Hepatocyte (in vitro differentiated cells): ENCODE measurements at regions not wholly inside any gene's neighbourhood (a gene's known extent, or its start where the extent isn't known, plus 50 kb on each side); places are given as distances from the start of the nearest gene placed in this dataset.
"Not testable (repeated sequence)": the region's sequence is repeated elsewhere in the genome, so short reads cannot be mapped to it uniquely, and the experiment has no call there.

Experiments
- DNase-seq: peaks from one replicate; pipeline ENCODE4 v3.0.0-alpha.2; 2016; ENCODE audit warnings: low spot score
- H2AFZ ChIP-seq: fragments of 200-600 bp; sonication (generic); 2 replicates; pipeline ENCODE4 v1.6.0; 2016; ENCODE audit warnings: antibody characterized with exemption, mild to moderate bottlenecking
- H3K27ac ChIP-seq: fragments of 200-600 bp; sonication (generic); 2 replicates; pipeline ENCODE4 v1.5.1; 2016; ENCODE audit warnings: mild to moderate bottlenecking
- H3K27me3 ChIP-seq: fragments of 200-600 bp; sonication (generic); 2 replicates; pipeline ENCODE4 v1.6.1; 2016
- H3K36me3 ChIP-seq: fragments of 200-600 bp; sonication (generic); replicated peaks from 2 replicates; pipeline ENCODE4 v1.5.1; 2016; ENCODE audit warnings: low read depth; ENCODE audit not compliant: insufficient read depth
- H3K4me1 ChIP-seq: fragments of 200-600 bp; sonication (generic); 2 replicates; pipeline ENCODE4 v1.5.1; 2016; ENCODE audit warnings: mild to moderate bottlenecking, moderate library complexity; ENCODE audit not compliant: insufficient read depth
- H3K4me2 ChIP-seq: fragments of 200-600 bp; sonication (generic); 2 replicates; pipeline ENCODE4 v1.6.0; 2016
- H3K4me3 ChIP-seq: fragments of 200-600 bp; sonication (generic); 2 replicates; pipeline ENCODE4 v1.5.1; 2016; ENCODE audit warnings: mild to moderate bottlenecking
- H3K79me2 ChIP-seq: fragments of 200-600 bp; sonication (generic); 2 replicates; pipeline ENCODE4 v1.6.0; 2017; ENCODE audit warnings: mild to moderate bottlenecking
- H3K9me2 ChIP-seq: fragments of 200-600 bp; sonication (generic); replicated peaks from 2 replicates; pipeline ENCODE4 v1.6.0; 2017; ENCODE audit warnings: mild to moderate bottlenecking; ENCODE audit not compliant: insufficient read depth
- H3K9me3 ChIP-seq: fragments of 200-600 bp; sonication (generic); 2 replicates; pipeline ENCODE4 v1.5.1; 2016; ENCODE audit warnings: low read depth, mild to moderate bottlenecking
- H4K20me1 ChIP-seq: fragments of 200-600 bp; sonication (generic); 2 replicates; pipeline ENCODE4 v1.6.0; 2016; ENCODE audit warnings: mild to moderate bottlenecking; ENCODE audit not compliant: insufficient read depth, poor library complexity, severe bottlenecking
- WGBS: methylation state at CpG from one replicate; pipeline ENCODE4 v1.1.6; 2016; ENCODE audit warnings: low lambda C conversion rate; ENCODE audit errors: missing lambda C conversion rate; 5-methylcytosine and 5-hydroxymethylcytosine counted together

GRCh38 chr1:145520159-145520558, 87.6 kb upstream of the GPR89A start:
- peak overlapping the region; percentile 21 for H3K27ac ChIP-seq
- not testable (repeated sequence) for H3K9me3 ChIP-seq, H3K4me3 ChIP-seq, H2AFZ ChIP-seq, H3K9me2 ChIP-seq, H3K79me2 ChIP-seq, H3K36me3 ChIP-seq, DNase-seq, H3K4me2 ChIP-seq, H3K4me1 ChIP-seq, H4K20me1 ChIP-seq, H3K27me3 ChIP-seq
- 83% methylated on average over 3 of the region's 3 CpGs for WGBS

GRCh38 chr1:145519302-145519701, 88.5 kb upstream of the GPR89A start:
- H2AFZ ChIP-seq, H3K9me3 ChIP-seq, H3K36me3 ChIP-seq, H3K79me2 ChIP-seq, H4K20me1 ChIP-seq, H3K4me1 ChIP-seq, H3K27me3 ChIP-seq, H3K9me2 ChIP-seq, H3K4me3 ChIP-seq: not testable (repeated sequence)
- H3K4me2 ChIP-seq = peak overlapping the region; percentile 36
- 55% methylated on average over 3 of the region's 3 CpGs for WGBS
- peak overlapping the region; percentile 21 for H3K27ac ChIP-seq
- peak; percentile 11 for DNase-seq

- H3K4me2 ChIP-seq, H3K27ac ChIP-seq, H3K36me3 ChIP-seq, H3K27me3 ChIP-seq, H2AFZ ChIP-seq, H3K9me3 ChIP-seq, H4K20me1 ChIP-seq, H3K4me3 ChIP-seq, H3K79me2 ChIP-seq, DNase-seq, H3K9me2 ChIP-seq, H3K4me1 ChIP-seq: not testable (repeated sequence)
- WGBS = 0% methylated on average over 1 of the region's 2 CpGs
Measured at GRCh38 chr1:145513017-145513416, 87.6 kb upstream of the NBPF20 start.

- H3K4me1 ChIP-seq, H3K27ac ChIP-seq: not testable (repeated sequence)
- no CpG with 5 or more reads among the region's 1 CpG for WGBS
Measured at GRCh38 chr1:145508053-145508452, 82.7 kb upstream of the NBPF20 start.

GRCh38 chr1:145505663-145506647, 80.6 kb upstream of the NBPF20 start:
- not testable (repeated sequence) for H3K9me2 ChIP-seq, H2AFZ ChIP-seq, H3K27ac ChIP-seq, H4K20me1 ChIP-seq, H3K36me3 ChIP-seq, H3K27me3 ChIP-seq, H3K4me3 ChIP-seq, H3K4me1 ChIP-seq, DNase-seq, H3K79me2 ChIP-seq, H3K9me3 ChIP-seq
- H3K4me2 ChIP-seq = peak overlapping the region; percentile 62
- 18% methylated on average over 7 of the region's 59 CpGs for WGBS

More at GRCh38 chr1:145508053-145508452, 82.7 kb upstream of the NBPF20 start:
- not testable (repeated sequence) for H3K4me2 ChIP-seq, H3K4me3 ChIP-seq, H3K79me2 ChIP-seq, H3K9me3 ChIP-seq, H3K9me2 ChIP-seq, H2AFZ ChIP-seq, H3K36me3 ChIP-seq, H4K20me1 ChIP-seq, DNase-seq, H3K27me3 ChIP-seq

GRCh38 chr1:145504834-145505413, 79.5 kb upstream of the NBPF20 start:
- not testable (repeated sequence) for H3K4me1 ChIP-seq, H3K36me3 ChIP-seq, H2AFZ ChIP-seq, H3K27ac ChIP-seq, H3K9me3 ChIP-seq, H4K20me1 ChIP-seq, H3K79me2 ChIP-seq, H3K4me3 ChIP-seq, DNase-seq, H3K9me2 ChIP-seq, H3K4me2 ChIP-seq, H3K27me3 ChIP-seq
- no CpG with 5 or more reads among the region's 17 CpGs for WGBS

GRCh38 chr1:145504310-145504709, 78.9 kb upstream of the NBPF20 start:
- not testable (repeated sequence) for H3K4me2 ChIP-seq, H3K4me3 ChIP-seq, H3K27me3 ChIP-seq, H3K36me3 ChIP-seq, H3K79me2 ChIP-seq, DNase-seq, H3K9me2 ChIP-seq, H4K20me1 ChIP-seq, H2AFZ ChIP-seq, H3K27ac ChIP-seq, H3K4me1 ChIP-seq, H3K9me3 ChIP-seq
- no CpG with 5 or more reads among the region's 2 CpGs for WGBS

- not testable (repeated sequence) for H3K9me2 ChIP-seq, H3K9me3 ChIP-seq, H3K4me3 ChIP-seq, H3K79me2 ChIP-seq, H2AFZ ChIP-seq, H3K4me2 ChIP-seq, H4K20me1 ChIP-seq, H3K4me1 ChIP-seq, H3K27me3 ChIP-seq, DNase-seq, H3K27ac ChIP-seq, H3K36me3 ChIP-seq
- WGBS = no CpG with 5 or more reads among the region's 5 CpGs
Measured at GRCh38 chr1:145500251-145500650, 74.8 kb upstream of the NBPF20 start.
